HG03196 (cell line): ENCODE measurements at regions not wholly inside any gene's neighbourhood (a gene's known extent, or its start where the extent isn't known, plus 50 kb on each side); places are given as distances from the start of the nearest gene placed in this dataset.

Experiments
- ATAC-seq: cut with Tn5 transposase; IDR thresholded peaks from one replicate; pipeline ENCODE4 v1.9.1; 2021; ENCODE audit not compliant: unreplicated experiment

GRCh38 chrX:147693511-147693910 is 218.2 kb upstream of the FMR1 start:
- no peak for ATAC-seq

- ATAC-seq, result no peak
These were observed 212.7 kb upstream of the FMR1 start for GRCh38 chrX:147699061-147699460.

- no peak for ATAC-seq
These were observed 201.4 kb upstream of the FMR1 start for GRCh38 chrX:147710301-147710700.

GRCh38 chrX:147733369-147733768 is 178.3 kb upstream of the FMR1 start:
- ATAC-seq, result no peak

- no peak for ATAC-seq
These were observed 176.4 kb upstream of the FMR1 start for GRCh38 chrX:147735364-147735763.

GRCh38 chrX:147736045-147736444 is 175.7 kb upstream of the FMR1 start:
- ATAC-seq, result no peak

GRCh38 chrX:147737690-147738089 is 174.0 kb upstream of the FMR1 start:
- no peak for ATAC-seq

GRCh38 chrX:147738265-147738664 is 173.5 kb upstream of the FMR1 start:
- ATAC-seq, result no peak

- no peak for ATAC-seq
These were observed 172.5 kb upstream of the FMR1 start for GRCh38 chrX:147739196-147739595.

- ATAC-seq, result no peak
These were observed 169.9 kb upstream of the FMR1 start for GRCh38 chrX:147741776-147742175.

GRCh38 chrX:147749308-147749707 is 162.4 kb upstream of the FMR1 start:
- ATAC-seq, result no peak

GRCh38 chrX:147757750-147758149 is 154.0 kb upstream of the FMR1 start:
- no peak for ATAC-seq

GRCh38 chrX:147763131-147763530 is 148.6 kb upstream of the FMR1 start:
- no peak for ATAC-seq

GRCh38 chrX:147764868-147765267 is 146.9 kb upstream of the FMR1 start:
- ATAC-seq, result no peak

- ATAC-seq, result no peak
These were observed 140.9 kb upstream of the FMR1 start for GRCh38 chrX:147770858-147771257.

- no peak for ATAC-seq
These were observed 134.7 kb upstream of the FMR1 start for GRCh38 chrX:147776988-147777387.

- ATAC-seq, result no peak
These were observed 132.5 kb upstream of the FMR1 start for GRCh38 chrX:147779173-147779572.

- ATAC-seq, result no peak
These were observed 129.9 kb upstream of the FMR1 start for GRCh38 chrX:147781844-147782243.

- no peak for ATAC-seq
These were observed 122.9 kb upstream of the FMR1 start for GRCh38 chrX:147788641-147789350.

GRCh38 chrX:147800663-147801062 is 111.1 kb upstream of the FMR1 start:
- no peak for ATAC-seq

- ATAC-seq, result no peak
These were observed 107.8 kb upstream of the FMR1 start for GRCh38 chrX:147803948-147804347.

- ATAC-seq, result no peak
These were observed 99.9 kb upstream of the FMR1 start for GRCh38 chrX:147811803-147812202.

GRCh38 chrX:147827070-147827469 is 84.6 kb upstream of the FMR1 start:
- ATAC-seq, result no peak
